ENCODE measurements at regions not wholly inside any gene's neighbourhood (a gene's known extent, or its start where the extent isn't known, plus 50 kb on each side); places are given as distances from the start of the nearest gene placed in this dataset.

GRCh38 chr11:11789735-11790369, 51.9 kb upstream of the USP47 start:
- in situ Hi-C loops (cut with MboI; ENCODE audit: low sequenced_read_pairs) = loop anchor here (25.0 kb wide), 2 partner anchors 753 to 1003 kb away; no protein-coding TSS in a partner anchor

- in situ Hi-C loops (cut with MboI; ENCODE audit: low sequenced_read_pairs) = loop anchor here (25.0 kb wide), 2 partner anchors 751 to 1001 kb away; no protein-coding TSS in a partner anchor
These were observed 53.6 kb upstream of the USP47 start for GRCh38 chr11:11788063-11788710.

GRCh38 chr11:11787305-11788062, 54.3 kb upstream of the USP47 start:
- in situ Hi-C loops (cut with MboI; ENCODE audit: low sequenced_read_pairs) = loop anchor here (25.0 kb wide), 2 partner anchors 750 to 1000 kb away; no protein-coding TSS in a partner anchor

- in situ Hi-C loops (cut with MboI; ENCODE audit: low sequenced_read_pairs) = loop anchor here (25.0 kb wide), 2 partner anchors 749 to 999 kb away; no protein-coding TSS in a partner anchor
These were observed 55.0 kb upstream of the USP47 start for GRCh38 chr11:11786771-11787170.

GRCh38 chr11:11786234-11786633, 55.5 kb upstream of the USP47 start:
- in situ Hi-C loops (cut with MboI; ENCODE audit: low sequenced_read_pairs) = loop anchor here (25.0 kb wide), 2 partner anchors 749 to 999 kb away; no protein-coding TSS in a partner anchor

- in situ Hi-C loops (cut with MboI; ENCODE audit: low sequenced_read_pairs) = loop anchor here (25.0 kb wide), 2 partner anchors 745 to 995 kb away; no protein-coding TSS in a partner anchor
These were observed 59.2 kb upstream of the USP47 start for GRCh38 chr11:11782532-11783110.

- in situ Hi-C loops (cut with MboI; ENCODE audit: low sequenced_read_pairs) = loop anchor here (25.0 kb wide), 2 partner anchors 744 to 994 kb away; no protein-coding TSS in a partner anchor
These were observed 60.9 kb upstream of the USP47 start for GRCh38 chr11:11780858-11781257.

GRCh38 chr11:11779975-11780374, 61.8 kb upstream of the USP47 start:
- in situ Hi-C loops (cut with MboI; ENCODE audit: low sequenced_read_pairs) = loop anchor here (25.0 kb wide), 2 partner anchors 743 to 993 kb away; no protein-coding TSS in a partner anchor

- in situ Hi-C loops (cut with MboI; ENCODE audit: low sequenced_read_pairs) = loop anchor here (25.0 kb wide), 2 partner anchors 741 to 991 kb away; no protein-coding TSS in a partner anchor
These were observed 63.9 kb upstream of the USP47 start for GRCh38 chr11:11777897-11778296.

GRCh38 chr11:11776714-11777113, 65.1 kb upstream of the USP47 start:
- in situ Hi-C loops (cut with MboI; ENCODE audit: low sequenced_read_pairs) = loop anchor here (25.0 kb wide), 2 partner anchors 739 to 989 kb away; no protein-coding TSS in a partner anchor

GRCh38 chr11:11774928-11775327, 66.8 kb upstream of the USP47 start:
- in situ Hi-C loops (cut with MboI; ENCODE audit: low sequenced_read_pairs) = loop anchor here (25.0 kb wide), 2 partner anchors 738 to 988 kb away; no protein-coding TSS in a partner anchor

- in situ Hi-C loops (cut with MboI; ENCODE audit: low sequenced_read_pairs) = no loop called here
These were observed 68.8 kb upstream of the USP47 start for GRCh38 chr11:11772865-11773515.

GRCh38 chr11:11770921-11771486, 70.8 kb upstream of the USP47 start:
- in situ Hi-C loops (cut with MboI; ENCODE audit: low sequenced_read_pairs) = no loop called here

GRCh38 chr11:11770296-11770695, 71.5 kb upstream of the USP47 start:
- in situ Hi-C loops (cut with MboI; ENCODE audit: low sequenced_read_pairs) = no loop called here

- in situ Hi-C loops (cut with MboI; ENCODE audit: low sequenced_read_pairs) = no loop called here
These were observed 72.0 kb upstream of the USP47 start for GRCh38 chr11:11769782-11770181.

GRCh38 chr11:11769362-11769761, 72.4 kb upstream of the USP47 start:
- in situ Hi-C loops (cut with MboI; ENCODE audit: low sequenced_read_pairs) = no loop called here

- in situ Hi-C loops (cut with MboI; ENCODE audit: low sequenced_read_pairs) = no loop called here
These were observed 77.4 kb upstream of the USP47 start for GRCh38 chr11:11764423-11764803.

GRCh38 chr11:11763796-11764422, 77.9 kb upstream of the USP47 start:
- in situ Hi-C loops (cut with MboI; ENCODE audit: low sequenced_read_pairs) = no loop called here

GRCh38 chr11:11760838-11761237, 80.9 kb upstream of the USP47 start:
- in situ Hi-C loops (cut with MboI; ENCODE audit: low sequenced_read_pairs) = no loop called here
